SK-N-SH (cell line): ENCODE measurements at regions not wholly inside any gene's neighbourhood (a gene's known extent, or its start where the extent isn't known, plus 50 kb on each side); places are given as distances from the start of the nearest gene placed in this dataset.
A peak's percentile ranks its signal among the peaks of the same experiment; 100 is the strongest.

ENCODE experiments used
- CTCF ChIA-PET: fragments of 300-600, 350-600 bp; formaldehyde crosslinking; extraction: SDS; loops from one replicate; lab custom pipeline; 2021; lab: Yijun Ruan, JAX
- POLR2A ChIA-PET: fragments of 350-600 bp; sonication (Branson Sonifier 250); formaldehyde crosslinking; extraction: SDS; loops from one replicate; lab custom pipeline; 2020; ENCODE audit warnings: antibody characterized with exemption, inconsistent platforms; lab: Yijun Ruan, JAX
- DNase-seq: peaks from one replicate; pipeline ENCODE4 v3.0.0; 2012
- H2AFZ ChIP-seq: fragments of 200-600 bp; sonication (generic); 2 replicates; pipeline ENCODE4 v1.8.1; 2016; ENCODE audit warnings: antibody characterized with exemption, mild to moderate bottlenecking, low read depth
- H3F3A ChIP-seq: fragments of 200-600 bp; sonication (generic); replicated peaks from 2 replicates; pipeline ENCODE3; 2016; ENCODE audit warnings: antibody characterized with exemption, mild to moderate bottlenecking; ENCODE audit not compliant: insufficient read depth
- H3K27ac ChIP-seq, 2 experiments: fragments of 200-500 bp in 1 of 2; fragments of 200-600 bp in 1 of 2; sonication (Bioruptor generic) in 1 of 2; sonication (generic), shearing (Covaris generic) in 1 of 2; 2 replicates each; pipeline versions ENCODE4 v1.5.1 to v1.6.1; 2014 to 2016; ENCODE audit warnings: low read depth in 2 of 2, inconsistent platforms in 1 of 2, low read length in 1 of 2, mild to moderate bottlenecking in 1 of 2, mixed read lengths in 1 of 2
- H3K27me3 ChIP-seq: fragments of 200-600 bp; sonication (generic), shearing (Covaris generic); 2 replicates; pipeline ENCODE4 v1.6.1; 2016; ENCODE audit warnings: mixed run types; ENCODE audit not compliant: insufficient read depth
- H3K36me3 ChIP-seq, 2 experiments: fragments of 200-500 bp in 1 of 2; fragments of 200-600 bp in 1 of 2; sonication (Bioruptor generic) in 1 of 2; sonication (generic) in 1 of 2; replicated peaks in 1 of 2; 2 replicates each; pipeline versions ENCODE3 to v1.5.1; 2014 to 2016; ENCODE audit warnings: low read length in 1 of 2, mild to moderate bottlenecking in 1 of 2; ENCODE audit not compliant: insufficient read depth in 2 of 2, control insufficient read depth in 1 of 2
- H3K4me1 ChIP-seq, 2 experiments: fragments of 200-500 bp in 1 of 2; fragments of 200-600 bp in 1 of 2; sonication (Bioruptor generic) in 1 of 2; sonication (generic), shearing (Covaris generic) in 1 of 2; 2 replicates each; pipeline versions ENCODE4 v1.5.1 to v1.6.1; 2014 to 2016; ENCODE audit warnings: low read depth in 1 of 2, low read length in 1 of 2, mixed run types in 1 of 2; ENCODE audit not compliant: insufficient read depth in 2 of 2, control insufficient read depth in 1 of 2
- H3K4me2 ChIP-seq: fragments of 200-600 bp; sonication (generic), shearing (Covaris generic); 2 replicates; pipeline ENCODE4 v1.6.1; 2017; ENCODE audit warnings: mixed run types
- H3K4me3 ChIP-seq, 2 experiments: fragments of 200-500 bp in 1 of 2; fragments of 200-600 bp in 1 of 2; sonication (Bioruptor generic) in 1 of 2; sonication (generic), shearing (Covaris generic) in 1 of 2; 2 replicates each; pipeline versions ENCODE4 v1.5.1 to v1.8.1; 2014 to 2016; ENCODE audit warnings: low read depth in 2 of 2, inconsistent platforms in 1 of 2, low read length in 1 of 2, mild to moderate bottlenecking in 1 of 2, mixed read lengths in 1 of 2, moderate library complexity in 1 of 2
- H3K79me2 ChIP-seq: fragments of 200-600 bp; sonication (generic); 2 replicates; pipeline ENCODE4 v1.8.1; 2017; ENCODE audit warnings: mild to moderate bottlenecking; ENCODE audit not compliant: insufficient read depth
- H3K9ac ChIP-seq: fragments of 200-600 bp; sonication (generic); 2 replicates; pipeline ENCODE4 v1.6.1; 2017; ENCODE audit warnings: mixed run types
- H3K9me2 ChIP-seq: fragments of 200-600 bp; sonication (generic); 2 replicates; pipeline ENCODE4 v1.6.1; 2017; ENCODE audit warnings: mixed run types
- H3K9me3 ChIP-seq: fragments of 200-600 bp; sonication (generic); 2 replicates; pipeline ENCODE4 v1.6.1; 2017; ENCODE audit warnings: mixed run types, mild to moderate bottlenecking, moderate library complexity
- H4K20me1 ChIP-seq: fragments of 200-600 bp; sonication (generic); 2 replicates; pipeline ENCODE4 v1.6.1; 2017; ENCODE audit warnings: mild to moderate bottlenecking, mixed run types; ENCODE audit not compliant: insufficient read depth
- CHD2 ChIP-seq: fragments of 150-350 bp; IDR thresholded peaks from 2 replicates; pipeline ENCODE4 v1.6.1; 2018; ENCODE audit warnings: low read length; ENCODE audit not compliant: partially characterized antibody
- EP300 ChIP-seq, 2 experiments: IDR thresholded peaks; 2 replicates each; pipeline versions ENCODE4 v1.4.0 to v1.6.1; 2012; ENCODE audit warnings: borderline replicate concordance in 1 of 2, low read depth in 1 of 2, low read length in 1 of 2
- EZH2phosphoT487 ChIP-seq: fragments of 200-600 bp; sonication (generic); IDR thresholded peaks from 2 replicates; pipeline ENCODE4 v1.6.1; 2017; ENCODE audit warnings: low read depth, mixed run types, mild to moderate bottlenecking, antibody characterized with exemption, moderate library complexity, borderline replicate concordance
- FOSL2 ChIP-seq: IDR thresholded peaks from 2 replicates; pipeline ENCODE4 v1.4.0; 2012; ENCODE audit warnings: low read depth, mild to moderate bottlenecking, moderate library complexity, borderline replicate concordance
- FOXM1 ChIP-seq: IDR thresholded peaks from 2 replicates; pipeline ENCODE4 v1.4.0; 2012; ENCODE audit warnings: low read depth, mild to moderate bottlenecking
- JUND ChIP-seq: IDR thresholded peaks from 2 replicates; pipeline ENCODE4 v1.4.0; 2012
- MXI1 ChIP-seq: IDR thresholded peaks from 2 replicates; pipeline ENCODE4 v1.6.1; 2012; ENCODE audit warnings: mild to moderate bottlenecking, low read depth, low read length, improper control_type of control experiment
- NFIC ChIP-seq: IDR thresholded peaks from 2 replicates; pipeline ENCODE4 v1.4.0; 2012; ENCODE audit warnings: borderline replicate concordance
- RAD21 ChIP-seq: IDR thresholded peaks from 2 replicates; pipeline ENCODE4 v1.6.1; 2012; ENCODE audit warnings: mild to moderate bottlenecking, low read length
- RCOR1 ChIP-seq: fragments of 150-350 bp; IDR thresholded peaks from 2 replicates; pipeline ENCODE4 v1.6.1; 2017; ENCODE audit warnings: antibody characterized with exemption, low read length
- RFX5 ChIP-seq: IDR thresholded peaks from 2 replicates; pipeline ENCODE4 v1.6.1; 2012; ENCODE audit warnings: mild to moderate bottlenecking, improper control_type of control experiment, low read length
- SMC3 ChIP-seq: IDR thresholded peaks from 2 replicates; pipeline ENCODE4 v1.6.1; 2012; ENCODE audit warnings: low read depth, low read length, improper control_type of control experiment
- TCF12 ChIP-seq: IDR thresholded peaks from 2 replicates; pipeline ENCODE4 v1.4.0; 2012
- TEAD4 ChIP-seq: IDR thresholded peaks from 2 replicates; pipeline ENCODE4 v1.4.0; 2012; ENCODE audit warnings: mild to moderate bottlenecking, borderline replicate concordance; ENCODE audit not compliant: insufficient read depth
- USF1 ChIP-seq: IDR thresholded peaks from 2 replicates; pipeline ENCODE4 v1.4.0; 2012; ENCODE audit warnings: low read depth, borderline replicate concordance
- ZBTB33 ChIP-seq: IDR thresholded peaks from 2 replicates; pipeline ENCODE4 v1.4.0; 2012; ENCODE audit warnings: low read depth, borderline replicate concordance
- WGBS: methylation state at CpG from one replicate; pipeline ENCODE4 v1.1.6; 2017; ENCODE audit warnings: low lambda C conversion rate; 5-methylcytosine and 5-hydroxymethylcytosine counted together
- TF ChIP-seq, protein P1 (sequence below): fragments of 150-350 bp; IDR thresholded peaks from 2 replicates; pipeline ENCODE4 v1.6.1; 2017; ENCODE audit warnings: antibody characterized with exemption, low read length, low read depth, borderline replicate concordance

GRCh38 chr10:106278383-106278782 lies 886.1 kb downstream of the SORCS1 start:
- TF ChIP-seq TCF12 (no peak), RAD21 (peak; percentile 45)
- POLR2A ChIA-PET = no interaction called here
- H3K9me2 ChIP-seq = no peaks in the 10 kb centered on the region
- no peaks in the 10 kb centered on the region for H3F3A ChIP-seq
- H3K79me2 ChIP-seq = no peaks in the 10 kb centered on the region; the same call in 1 of the 2 replicates
- no peaks in the 10 kb centered on the region for H4K20me1 ChIP-seq
- WGBS = 9% methylated on average over 1 of the region's 1 CpG
- H3K4me3 ChIP-seq = no peak overlapping the region
- no peak overlapping the region for H2AFZ ChIP-seq
- H3K27me3 ChIP-seq = no peaks in the 10 kb centered on the region
- H3K36me3 ChIP-seq = no peaks in the 10 kb centered on the region
- no peak overlapping the region for H3K4me2 ChIP-seq
- H3K4me1 ChIP-seq = no peaks in the 10 kb centered on the region
- H3K9ac ChIP-seq = no peak overlapping the region
- peak; percentile 7 for DNase-seq
- H3K27ac ChIP-seq = no peak overlapping the region
- CTCF ChIA-PET = interaction anchor here (1.0 kb wide), 1 partner anchor 10 kb away, joined by 4 read pairs; no protein-coding TSS in a partner anchor
- no peaks in the 10 kb centered on the region for H3K9me3 ChIP-seq

- H4K20me1 ChIP-seq = no peaks in the 10 kb centered on the region
- no peak overlapping the region for H3K9ac ChIP-seq
- H3K9me3 ChIP-seq = no peaks in the 10 kb centered on the region
- H2AFZ ChIP-seq = no peak overlapping the region
- no peaks in the 10 kb centered on the region for H3F3A ChIP-seq
- H3K4me3 ChIP-seq = no peak overlapping the region
- no peaks in the 10 kb centered on the region for H3K36me3 ChIP-seq
- 33% methylated on average over 3 of the region's 3 CpGs for WGBS
- CTCF ChIA-PET = no interaction called here
- POLR2A ChIA-PET = no interaction called here
- H3K27me3 ChIP-seq = no peaks in the 10 kb centered on the region
- no peak overlapping the region for H3K4me2 ChIP-seq
- H3K4me1 ChIP-seq = no peaks in the 10 kb centered on the region
- H3K27ac ChIP-seq = no peak overlapping the region
- no peak for DNase-seq
- no peaks in the 10 kb centered on the region for H3K9me2 ChIP-seq
- TF ChIP-seq JUND (no peak), MXI1 (no peak), FOSL2 (no peak), RAD21 (no peak), FOXM1 (no peak), SMC3 (no peak), RCOR1 (no peak), EZH2phosphoT487 (no peak), USF1 (no peak), TCF12 (no peak), ZBTB33 (no peak), NFIC (no peak), TEAD4 (no peak), RFX5 (no peak), CHD2 (no peak), EP300 (IDR thresholded peaks at IDR 0.05; ENCODE audit: borderline replicate concordance in 1 of 2, low read depth in 1 of 2, low read length in 1 of 2) (no peak)
- TF ChIP-seq, protein P1, sequence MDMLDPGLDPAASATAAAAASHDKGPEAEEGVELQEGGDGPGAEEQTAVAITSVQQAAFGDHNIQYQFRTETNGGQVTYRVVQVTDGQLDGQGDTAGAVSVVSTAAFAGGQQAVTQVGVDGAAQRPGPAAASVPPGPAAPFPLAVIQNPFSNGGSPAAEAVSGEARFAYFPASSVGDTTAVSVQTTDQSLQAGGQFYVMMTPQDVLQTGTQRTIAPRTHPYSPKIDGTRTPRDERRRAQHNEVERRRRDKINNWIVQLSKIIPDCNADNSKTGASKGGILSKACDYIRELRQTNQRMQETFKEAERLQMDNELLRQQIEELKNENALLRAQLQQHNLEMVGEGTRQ = no peak
- no peaks in the 10 kb centered on the region for H3K79me2 ChIP-seq
Measured at GRCh38 chr10:106271237-106271636, 893.3 kb downstream of the SORCS1 start.
